ENCODE measurements at regions not wholly inside any gene's neighbourhood (a gene's known extent, or its start where the extent isn't known, plus 50 kb on each side); places are given as distances from the start of the nearest gene placed in this dataset.

DNA sequence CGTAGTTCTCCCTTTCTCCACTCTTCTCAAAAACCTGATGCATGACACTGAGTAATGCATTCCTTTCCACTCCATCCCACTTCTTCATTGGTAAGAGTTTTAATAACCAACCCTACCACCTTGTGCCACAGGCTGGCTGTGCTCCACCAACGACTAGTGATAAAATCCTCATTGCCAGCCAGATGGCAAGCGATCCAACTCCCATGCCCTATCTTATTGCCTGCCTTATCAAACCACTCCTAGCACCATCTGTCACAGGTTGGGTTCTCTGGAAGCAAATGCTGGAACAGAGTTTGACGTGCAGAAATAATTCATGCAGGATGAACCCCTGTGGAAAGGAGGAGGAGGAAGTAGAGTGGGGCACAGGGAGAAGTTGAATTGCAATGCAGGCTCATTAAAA is 99.5 kb downstream of the CHD9NB start:
- TF ChIP-seq, protein P1, sequence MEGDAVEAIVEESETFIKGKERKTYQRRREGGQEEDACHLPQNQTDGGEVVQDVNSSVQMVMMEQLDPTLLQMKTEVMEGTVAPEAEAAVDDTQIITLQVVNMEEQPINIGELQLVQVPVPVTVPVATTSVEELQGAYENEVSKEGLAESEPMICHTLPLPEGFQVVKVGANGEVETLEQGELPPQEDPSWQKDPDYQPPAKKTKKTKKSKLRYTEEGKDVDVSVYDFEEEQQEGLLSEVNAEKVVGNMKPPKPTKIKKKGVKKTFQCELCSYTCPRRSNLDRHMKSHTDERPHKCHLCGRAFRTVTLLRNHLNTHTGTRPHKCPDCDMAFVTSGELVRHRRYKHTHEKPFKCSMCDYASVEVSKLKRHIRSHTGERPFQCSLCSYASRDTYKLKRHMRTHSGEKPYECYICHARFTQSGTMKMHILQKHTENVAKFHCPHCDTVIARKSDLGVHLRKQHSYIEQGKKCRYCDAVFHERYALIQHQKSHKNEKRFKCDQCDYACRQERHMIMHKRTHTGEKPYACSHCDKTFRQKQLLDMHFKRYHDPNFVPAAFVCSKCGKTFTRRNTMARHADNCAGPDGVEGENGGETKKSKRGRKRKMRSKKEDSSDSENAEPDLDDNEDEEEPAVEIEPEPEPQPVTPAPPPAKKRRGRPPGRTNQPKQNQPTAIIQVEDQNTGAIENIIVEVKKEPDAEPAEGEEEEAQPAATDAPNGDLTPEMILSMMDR (conservative IDR thresholded peaks at IDR 0.05; ENCODE audit: low read length) = no peak
- TF ChIP-seq EZH2phosphoT487 (IDR thresholded peaks at IDR 0.05; ENCODE audit: borderline replicate concordance) = no peak

Measured in Loucy (cell line).